DOHH2 (cell line): ENCODE measurements at regions not wholly inside any gene's neighbourhood (a gene's known extent, or its start where the extent isn't known, plus 50 kb on each side); places are given as distances from the start of the nearest gene placed in this dataset.

Experiments
- H3F3A ChIP-seq: fragments of 200-600 bp; sonication (generic), shearing (Covaris generic); 2 replicates; pipeline ENCODE4 v1.6.0; 2016; ENCODE audit warnings: antibody characterized with exemption, mild to moderate bottlenecking; ENCODE audit not compliant: control insufficient read depth, insufficient read depth
- H3K27ac ChIP-seq: fragments of 200-600 bp; sonication (generic); 2 replicates; pipeline ENCODE4 v1.5.1; 2014; ENCODE audit warnings: low read depth, mild to moderate bottlenecking, low read length, moderate library complexity
- H3K27me3 ChIP-seq: fragments of 200-600 bp; sonication (generic); 2 replicates; pipeline ENCODE4 v1.6.1; 2014; ENCODE audit warnings: mild to moderate bottlenecking, low read length, mixed read lengths; ENCODE audit not compliant: control insufficient read depth
- H3K36me3 ChIP-seq: fragments of 200-600 bp; sonication (generic); 2 replicates; pipeline ENCODE4 v1.6.1; 2014; ENCODE audit warnings: mild to moderate bottlenecking, low read length, moderate library complexity, mixed read lengths; ENCODE audit not compliant: control insufficient read depth
- H3K4me1 ChIP-seq: fragments of 200-600 bp; sonication (generic); 2 replicates; pipeline ENCODE4 v1.6.1; 2014; ENCODE audit warnings: mild to moderate bottlenecking, low read length, mixed read lengths; ENCODE audit not compliant: control insufficient read depth
- H3K4me2 ChIP-seq: fragments of 200-600 bp; sonication (generic); 2 replicates; pipeline ENCODE4 v1.6.0; 2014; ENCODE audit warnings: mild to moderate bottlenecking, low read length, moderate library complexity
- H3K4me3 ChIP-seq: fragments of 200-600 bp; sonication (generic); 2 replicates; pipeline ENCODE4 v1.5.1; 2014; ENCODE audit warnings: mild to moderate bottlenecking, low read length, mixed read lengths
- H3K79me2 ChIP-seq: fragments of 200-600 bp; sonication (generic); 2 replicates; pipeline ENCODE4 v1.6.1; 2014; ENCODE audit warnings: mild to moderate bottlenecking, low read length, mixed read lengths; ENCODE audit not compliant: control insufficient read depth
- H3K9me2 ChIP-seq: fragments of 200-600 bp; sonication (generic); replicated peaks from 2 replicates; pipeline ENCODE4 v1.6.1; 2014; ENCODE audit warnings: mild to moderate bottlenecking, low read length, mixed read lengths; ENCODE audit not compliant: control insufficient read depth
- H3K9me3 ChIP-seq: fragments of 200-600 bp; sonication (generic); 2 replicates; pipeline ENCODE4 v1.6.1; 2014; ENCODE audit warnings: antibody characterized with exemption, low read length, mixed read lengths; ENCODE audit not compliant: control insufficient read depth, insufficient read depth
- H4K20me1 ChIP-seq: fragments of 200-600 bp; sonication (generic); 2 replicates; pipeline ENCODE4 v1.6.0; 2014; ENCODE audit warnings: low read depth, mild to moderate bottlenecking, antibody characterized with exemption, low read length, moderate library complexity; ENCODE audit not compliant: control insufficient read depth, insufficient read depth
- EZH2phosphoT487 ChIP-seq: fragments of 200-600 bp; sonication (generic); IDR thresholded peaks from 2 replicates; pipeline ENCODE4 v1.6.1; 2017; ENCODE audit warnings: borderline replicate concordance, mild to moderate bottlenecking, antibody characterized with exemption, low read length, moderate library complexity, mixed read lengths
- TF ChIP-seq, protein P1 (sequence below): fragments of 200-600 bp; sonication (generic); IDR thresholded peaks from one replicate; pipeline ENCODE4 v1.5.1; 2014; ENCODE audit warnings: antibody characterized with exemption, mild to moderate bottlenecking, low read depth, low read length; ENCODE audit not compliant: poor library complexity, severe bottlenecking

DNA sequence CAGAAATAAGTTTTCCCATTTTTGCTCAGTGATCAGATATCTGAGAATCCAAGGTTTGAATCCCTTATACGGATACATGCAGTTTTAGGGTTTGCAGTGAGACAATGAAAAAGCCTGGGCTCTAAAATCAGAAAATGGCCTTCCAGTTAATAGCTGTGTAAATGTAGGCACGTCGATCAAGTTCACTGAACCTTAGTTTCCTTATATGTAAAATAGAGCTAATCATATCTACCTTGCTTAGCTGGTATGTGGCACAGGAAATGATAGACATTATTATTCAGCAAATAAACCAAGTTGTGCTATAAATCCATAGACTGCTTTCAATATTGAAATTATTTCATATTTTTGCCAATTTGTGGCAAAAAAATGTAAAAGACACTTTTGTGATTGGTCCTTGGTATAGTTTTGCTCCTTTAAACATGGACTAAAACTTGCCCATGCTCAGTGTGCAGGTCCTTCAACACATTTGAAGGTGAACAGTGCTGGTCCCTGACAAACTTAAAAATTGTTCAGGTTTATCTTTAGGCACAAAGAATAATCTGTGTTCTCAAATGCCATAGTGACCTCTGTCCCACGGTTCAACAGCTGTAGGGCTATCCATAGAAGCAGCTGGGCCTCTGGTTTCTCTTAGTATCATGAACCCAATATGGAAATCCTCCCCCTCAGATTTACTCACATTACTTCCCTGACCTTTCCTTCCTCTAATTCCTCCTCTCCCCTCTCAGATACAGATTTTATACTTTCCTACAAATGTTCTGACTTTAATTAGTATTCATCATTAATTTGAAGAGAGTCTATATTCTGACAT lies 51.0 kb downstream of the CCDC54 start:
- Histone ChIP-seq H3K4me3 (peak overlapping the region; percentile 59), H3K79me2 (no peaks in the 10 kb centered on the region), H3K4me2 (peak overlapping the region; percentile 72)

DNA sequence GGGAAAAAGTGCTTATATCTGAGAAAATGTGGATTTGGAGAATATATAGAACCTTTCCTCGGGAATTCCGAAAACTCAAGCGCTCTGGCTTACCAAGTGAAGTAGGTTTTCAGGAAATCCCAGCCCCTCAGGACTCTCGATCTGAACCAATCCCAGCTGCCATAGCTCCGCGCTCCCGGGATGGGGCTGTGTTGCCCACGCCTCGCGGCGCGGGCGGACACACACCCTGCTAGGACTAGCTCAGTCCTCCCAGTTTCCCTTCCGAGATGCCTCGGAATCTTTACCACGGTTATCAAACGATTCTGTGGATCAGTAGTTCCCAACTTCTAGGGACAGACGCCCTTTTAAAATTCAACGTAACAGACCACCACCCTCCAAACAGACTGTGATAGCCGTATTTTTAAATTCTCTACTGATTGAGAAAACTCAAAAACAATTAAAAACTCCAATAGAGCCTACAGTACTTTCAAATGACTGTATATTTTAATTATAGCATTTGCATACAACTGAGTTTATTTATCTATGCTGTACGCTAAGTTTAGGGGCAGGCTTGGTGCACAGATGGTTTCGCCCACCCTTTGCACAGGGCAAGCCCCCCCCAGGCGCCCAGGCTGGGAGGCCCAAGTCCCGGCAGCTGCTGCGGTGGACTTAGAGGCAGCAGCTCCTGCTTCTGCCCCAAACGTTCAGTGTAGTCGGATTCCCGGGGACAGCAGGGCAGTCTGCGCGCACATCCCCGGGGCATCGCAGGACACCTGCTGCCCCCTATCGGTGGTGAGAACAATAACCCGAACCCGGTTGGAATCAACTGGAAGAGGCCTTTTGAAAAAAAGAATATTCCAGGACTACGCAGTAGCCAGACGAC lies 52.3 kb downstream of the CCDC54 start:
- Histone ChIP-seq H3K4me2 (peak overlapping the region; percentile 96), H4K20me1 (no peaks in the 10 kb centered on the region), H3K27me3 (peaks cover 19% of the 10 kb centered on the region), H3F3A (peaks cover 7% of the 10 kb centered on the region), H3K27ac (no peak overlapping the region), H3K79me2 (no peaks in the 10 kb centered on the region), H3K4me3 (peak overlapping the region; percentile 85), H3K36me3 (no peaks in the 10 kb centered on the region), H3K4me1 (peaks cover 76% of the 10 kb centered on the region), H3K9me2 (no peaks in the 10 kb centered on the region), H3K9me3 (no peaks in the 10 kb centered on the region)
- TF ChIP-seq, protein P1, sequence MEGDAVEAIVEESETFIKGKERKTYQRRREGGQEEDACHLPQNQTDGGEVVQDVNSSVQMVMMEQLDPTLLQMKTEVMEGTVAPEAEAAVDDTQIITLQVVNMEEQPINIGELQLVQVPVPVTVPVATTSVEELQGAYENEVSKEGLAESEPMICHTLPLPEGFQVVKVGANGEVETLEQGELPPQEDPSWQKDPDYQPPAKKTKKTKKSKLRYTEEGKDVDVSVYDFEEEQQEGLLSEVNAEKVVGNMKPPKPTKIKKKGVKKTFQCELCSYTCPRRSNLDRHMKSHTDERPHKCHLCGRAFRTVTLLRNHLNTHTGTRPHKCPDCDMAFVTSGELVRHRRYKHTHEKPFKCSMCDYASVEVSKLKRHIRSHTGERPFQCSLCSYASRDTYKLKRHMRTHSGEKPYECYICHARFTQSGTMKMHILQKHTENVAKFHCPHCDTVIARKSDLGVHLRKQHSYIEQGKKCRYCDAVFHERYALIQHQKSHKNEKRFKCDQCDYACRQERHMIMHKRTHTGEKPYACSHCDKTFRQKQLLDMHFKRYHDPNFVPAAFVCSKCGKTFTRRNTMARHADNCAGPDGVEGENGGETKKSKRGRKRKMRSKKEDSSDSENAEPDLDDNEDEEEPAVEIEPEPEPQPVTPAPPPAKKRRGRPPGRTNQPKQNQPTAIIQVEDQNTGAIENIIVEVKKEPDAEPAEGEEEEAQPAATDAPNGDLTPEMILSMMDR = peak; percentile 90
- TF ChIP-seq EZH2phosphoT487 = no peak

More for the DNA sequence above, 51.0 kb downstream of the CCDC54 start:
- TF ChIP-seq EZH2phosphoT487 = no peak
- TF ChIP-seq, protein P1 = no peak
- peaks cover 76% of the 10 kb centered on the region for H3K4me1 ChIP-seq
- H3K27ac ChIP-seq = peak overlapping the region; percentile 55
- H3F3A ChIP-seq = peaks cover 7% of the 10 kb centered on the region
- peaks cover 9% of the 10 kb centered on the region for H3K27me3 ChIP-seq
- H4K20me1 ChIP-seq = no peaks in the 10 kb centered on the region
- no peaks in the 10 kb centered on the region for H3K9me2 ChIP-seq
- no peaks in the 10 kb centered on the region for H3K9me3 ChIP-seq
- no peaks in the 10 kb centered on the region for H3K36me3 ChIP-seq

DNA sequence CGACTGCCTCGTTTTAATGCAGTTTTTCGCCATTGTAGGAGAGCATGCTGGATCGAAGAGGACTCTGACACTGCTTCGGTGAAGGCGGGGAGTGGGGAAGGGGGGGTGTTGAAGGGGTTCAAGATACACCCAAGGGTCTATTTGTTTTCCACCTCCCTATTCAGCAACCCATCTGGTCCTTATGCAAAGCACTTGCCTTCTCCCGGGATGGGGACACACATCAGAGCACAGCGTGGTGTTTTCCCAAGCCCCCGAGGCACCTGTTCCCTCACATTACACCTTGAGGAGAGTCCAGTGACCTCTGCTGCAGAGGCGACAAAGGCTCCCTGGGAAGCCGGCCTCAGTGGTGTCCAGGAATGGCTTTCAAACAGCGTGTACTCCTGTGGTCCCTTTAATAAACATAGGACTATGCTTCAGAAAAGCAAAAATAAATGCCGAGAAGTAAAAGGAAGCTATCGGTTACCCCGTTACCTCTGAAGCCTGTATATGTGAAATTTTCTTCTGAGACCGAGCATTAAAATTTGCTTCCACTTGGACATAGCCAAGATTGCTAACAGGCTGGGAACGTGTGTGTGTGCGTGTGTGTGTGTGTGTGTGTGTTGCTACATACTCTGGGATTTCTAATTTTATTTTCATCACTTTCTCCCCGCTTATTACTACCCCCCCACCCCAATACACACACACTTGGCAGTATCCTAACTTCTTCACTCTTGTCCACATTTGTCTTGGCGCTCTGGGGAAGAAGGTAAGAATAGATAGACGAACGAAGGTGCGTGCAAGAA lies 53.2 kb downstream of the CCDC54 start:
- no peak for TF ChIP-seq EZH2phosphoT487
- TF ChIP-seq, protein P1 = peak; percentile 35
- H3K27me3 ChIP-seq = peaks cover 21% of the 10 kb centered on the region
- peaks cover 7% of the 10 kb centered on the region for H3F3A ChIP-seq
- no peaks in the 10 kb centered on the region for H3K9me2 ChIP-seq
- H3K27ac ChIP-seq = no peak overlapping the region
- peak overlapping the region; percentile 85 for H3K4me3 ChIP-seq
- no peaks in the 10 kb centered on the region for H3K9me3 ChIP-seq
- no peaks in the 10 kb centered on the region for H4K20me1 ChIP-seq
- no peaks in the 10 kb centered on the region for H3K79me2 ChIP-seq
- peaks cover 68% of the 10 kb centered on the region for H3K4me1 ChIP-seq
- peak overlapping the region; percentile 96 for H3K4me2 ChIP-seq
- H3K36me3 ChIP-seq = no peaks in the 10 kb centered on the region
